ENCODE measurements at regions not wholly inside any gene's neighbourhood (a gene's known extent, or its start where the extent isn't known, plus 50 kb on each side); places are given as distances from the start of the nearest gene placed in this dataset.

GRCh38 chr2:217095511-217096205 lies 235.8 kb upstream of the TNP1 start:
- TF ChIP-seq CTCF (conservative IDR thresholded peaks at IDR 0.05): no peak
- H3K27ac ChIP-seq: no peak overlapping the region

DNA sequence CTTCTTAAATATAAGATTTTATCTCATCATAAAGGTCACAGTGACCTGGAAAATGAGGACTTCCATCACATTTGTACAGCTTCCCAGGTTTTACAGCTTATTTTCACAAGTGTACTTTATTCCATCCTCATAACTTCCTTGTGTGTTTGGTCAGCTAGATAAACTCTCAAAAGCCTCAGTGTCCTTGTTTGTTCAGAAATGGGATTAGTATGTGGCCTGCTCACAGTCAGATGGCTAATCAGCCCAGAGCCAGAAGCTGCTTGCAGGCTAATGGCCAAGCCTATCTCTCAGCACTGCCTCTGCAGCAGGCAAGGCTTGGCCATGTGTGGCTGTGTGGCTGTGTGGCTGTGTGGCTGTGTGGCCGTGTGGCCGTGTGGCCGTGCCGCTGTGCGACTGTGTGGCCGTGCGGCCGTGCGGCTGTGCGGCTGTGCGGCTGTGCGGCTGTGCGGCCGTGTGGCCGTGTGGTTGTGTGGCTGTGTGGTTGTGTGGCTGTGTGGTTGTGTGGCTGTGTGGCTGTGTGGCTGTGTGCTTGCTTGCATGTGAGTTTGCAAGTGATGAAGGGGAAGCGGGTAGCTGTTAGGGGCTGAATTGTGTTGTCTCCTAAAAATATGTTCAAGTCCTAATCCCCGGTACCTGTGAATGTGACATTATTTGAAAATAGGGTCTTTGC lies 233.0 kb upstream of the TNP1 start:
- TF ChIP-seq CTCF (conservative IDR thresholded peaks at IDR 0.05): no peak
- H3K27ac ChIP-seq: peak overlapping the region; percentile 67

DNA sequence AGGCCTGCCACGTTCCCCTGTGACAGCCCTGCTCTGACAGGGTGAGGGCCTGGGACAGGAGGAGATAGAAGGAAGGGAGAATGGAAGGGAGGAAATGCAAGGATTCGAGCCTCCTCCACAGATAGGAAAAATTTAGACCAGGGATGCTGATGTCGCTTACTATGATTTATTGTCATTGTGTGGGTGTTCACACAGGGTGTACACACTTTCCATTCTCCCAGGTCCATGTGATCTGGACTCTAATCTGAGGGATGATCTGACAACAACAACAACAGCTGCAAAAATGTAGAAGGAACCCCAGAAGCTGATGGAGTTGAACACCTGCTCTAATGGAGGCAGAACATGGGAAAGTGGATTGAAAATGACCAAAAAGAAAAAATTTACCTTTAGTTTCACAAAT lies 231.7 kb upstream of the TNP1 start:
- peak overlapping the region; percentile 67; the same call in 1 of the 2 replicates for H3K27ac ChIP-seq
- no peak for TF ChIP-seq CTCF (conservative IDR thresholded peaks at IDR 0.05)

DNA sequence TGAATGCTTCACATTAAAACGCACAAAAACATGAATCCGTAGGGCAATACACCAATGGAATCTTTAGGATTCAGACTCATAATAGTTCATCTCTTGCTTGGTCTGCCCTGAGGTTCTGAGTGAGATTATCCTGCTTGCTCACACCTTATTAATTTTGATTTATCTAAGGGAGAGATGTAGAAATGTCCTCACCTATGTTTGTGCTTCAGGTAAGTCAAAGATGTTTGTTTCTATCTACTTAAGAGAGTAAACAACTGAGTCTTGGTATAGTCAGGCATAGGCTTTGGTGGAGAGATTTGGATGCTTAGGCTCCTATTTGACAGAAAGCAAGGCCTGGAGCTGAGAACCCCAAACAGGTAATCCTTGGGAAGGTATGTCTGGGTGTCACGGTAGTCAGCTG lies 231.0 kb upstream of the TNP1 start:
- TF ChIP-seq CTCF (conservative IDR thresholded peaks at IDR 0.05): no peak
- no peak overlapping the region for H3K27ac ChIP-seq

GRCh38 chr2:217090024-217090473 lies 230.2 kb upstream of the TNP1 start:
- no peak overlapping the region for H3K27ac ChIP-seq

DNA sequence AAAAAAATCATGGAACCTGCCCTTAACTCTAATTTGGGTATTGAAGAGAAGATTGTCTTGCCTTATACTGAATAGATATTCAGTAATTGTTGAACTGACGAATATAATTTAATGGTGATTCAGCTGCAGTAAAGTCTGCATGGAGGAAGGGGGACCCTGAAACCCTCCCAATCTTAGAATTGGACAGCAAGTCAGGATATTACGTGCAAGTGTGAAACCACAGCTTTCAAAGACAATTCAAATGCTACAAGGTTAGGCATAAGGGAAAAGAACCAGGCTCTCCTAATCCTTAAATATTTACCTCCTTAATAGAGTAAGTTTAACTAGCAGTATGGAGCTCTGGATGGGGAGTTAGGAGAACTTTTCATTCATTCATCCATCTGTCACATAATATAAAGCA lies 226.9 kb upstream of the TNP1 start:
- TF ChIP-seq CTCF (conservative IDR thresholded peaks at IDR 0.05): no peak
- H3K27ac ChIP-seq: no peak overlapping the region

More at GRCh38 chr2:217090024-217090473, 230.2 kb upstream of the TNP1 start:
- TF ChIP-seq CTCF (conservative IDR thresholded peaks at IDR 0.05): no peak

GRCh38 chr2:217086038-217086522 lies 226.2 kb upstream of the TNP1 start:
- no peak for TF ChIP-seq CTCF (conservative IDR thresholded peaks at IDR 0.05)
- no peak overlapping the region for H3K27ac ChIP-seq
